GM23248 (cell line): ENCODE measurements at regions not wholly inside any gene's neighbourhood (a gene's known extent, or its start where the extent isn't known, plus 50 kb on each side); places are given as distances from the start of the nearest gene placed in this dataset.
"Not testable (repeated sequence)": the region's sequence is repeated elsewhere in the genome, so short reads cannot be mapped to it uniquely, and the experiment has no call there.

Experiments used
- EZH2 ChIP-seq: fragments of 200-600 bp; sonication (generic); IDR thresholded peaks from 2 replicates; pipeline ENCODE4 v1.6.1; 2018; ENCODE audit warnings: antibody characterized with exemption, mild to moderate bottlenecking; ENCODE audit not compliant: insufficient read depth, poor library complexity, severe bottlenecking
- EZH2phosphoT487 ChIP-seq: fragments of 200-600 bp; sonication (generic); IDR thresholded peaks from 2 replicates; pipeline ENCODE4 v1.6.1; 2018; ENCODE audit warnings: antibody characterized with exemption, moderate library complexity, mild to moderate bottlenecking, low read depth; ENCODE audit not compliant: insufficient read depth

- not testable (repeated sequence) for TF ChIP-seq EZH2, EZH2phosphoT487
Observed at GRCh38 chr14:103234826-103235225, 99.2 kb upstream of the EIF5 start.
